ENCODE measurements at regions not wholly inside any gene's neighbourhood (a gene's known extent, or its start where the extent isn't known, plus 50 kb on each side); places are given as distances from the start of the nearest gene placed in this dataset.

DNA sequence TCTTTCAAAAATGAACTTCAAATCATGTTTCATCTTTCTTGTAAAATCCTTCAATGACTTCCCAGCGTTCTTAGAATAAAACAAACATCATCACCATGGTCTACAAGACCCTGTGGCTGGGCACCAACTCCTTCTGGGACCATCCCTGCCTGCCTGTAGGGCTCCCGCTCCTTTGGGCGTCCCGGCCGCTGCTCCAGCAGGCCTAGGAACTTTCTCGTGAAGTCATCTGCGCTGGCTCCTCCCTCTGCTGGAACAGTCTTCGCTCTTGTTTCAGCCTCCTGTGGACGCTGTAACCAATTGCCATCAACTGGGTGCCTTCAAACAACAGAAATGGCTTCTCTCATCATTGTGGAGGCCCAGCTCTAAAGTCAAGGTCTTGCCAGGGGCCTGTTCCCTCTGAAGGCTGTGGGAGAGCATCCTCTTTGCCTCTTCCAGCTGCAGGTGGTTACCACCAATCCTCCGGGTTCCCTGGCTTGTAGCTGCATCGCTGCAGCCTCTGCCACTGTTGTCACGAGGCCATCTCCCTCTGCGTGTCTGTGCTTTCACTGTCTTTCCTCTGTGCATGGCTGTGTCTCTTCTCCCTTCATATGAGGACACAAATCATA, 185.5 kb upstream of the SDK2 start:
- no peak for DNase-seq (ENCODE audit: extremely low read depth, low read depth)
- TF ChIP-seq, protein P1, sequence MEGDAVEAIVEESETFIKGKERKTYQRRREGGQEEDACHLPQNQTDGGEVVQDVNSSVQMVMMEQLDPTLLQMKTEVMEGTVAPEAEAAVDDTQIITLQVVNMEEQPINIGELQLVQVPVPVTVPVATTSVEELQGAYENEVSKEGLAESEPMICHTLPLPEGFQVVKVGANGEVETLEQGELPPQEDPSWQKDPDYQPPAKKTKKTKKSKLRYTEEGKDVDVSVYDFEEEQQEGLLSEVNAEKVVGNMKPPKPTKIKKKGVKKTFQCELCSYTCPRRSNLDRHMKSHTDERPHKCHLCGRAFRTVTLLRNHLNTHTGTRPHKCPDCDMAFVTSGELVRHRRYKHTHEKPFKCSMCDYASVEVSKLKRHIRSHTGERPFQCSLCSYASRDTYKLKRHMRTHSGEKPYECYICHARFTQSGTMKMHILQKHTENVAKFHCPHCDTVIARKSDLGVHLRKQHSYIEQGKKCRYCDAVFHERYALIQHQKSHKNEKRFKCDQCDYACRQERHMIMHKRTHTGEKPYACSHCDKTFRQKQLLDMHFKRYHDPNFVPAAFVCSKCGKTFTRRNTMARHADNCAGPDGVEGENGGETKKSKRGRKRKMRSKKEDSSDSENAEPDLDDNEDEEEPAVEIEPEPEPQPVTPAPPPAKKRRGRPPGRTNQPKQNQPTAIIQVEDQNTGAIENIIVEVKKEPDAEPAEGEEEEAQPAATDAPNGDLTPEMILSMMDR (IDR thresholded peaks at IDR 0.05; ENCODE audit: low read depth, low read length) = no peak

DNA sequence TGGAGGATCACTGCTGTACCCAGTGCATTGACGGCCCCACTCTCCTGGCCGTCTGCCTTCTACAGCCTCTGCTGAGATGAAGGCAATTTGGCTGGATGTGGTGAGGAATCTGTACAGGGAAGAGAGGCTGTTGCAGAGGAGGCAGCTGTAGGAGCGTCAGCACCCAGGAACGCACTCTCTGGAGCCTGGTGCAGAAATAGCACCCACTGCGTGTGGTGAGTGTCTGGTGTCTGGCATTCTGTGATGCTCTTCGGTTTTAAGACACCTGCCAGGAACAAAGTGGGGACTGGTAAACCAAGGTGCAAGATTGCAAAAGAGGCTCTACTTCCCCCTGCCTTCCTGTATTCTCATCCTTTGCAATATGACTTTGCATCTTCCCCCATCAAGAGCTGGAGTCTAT, 187.5 kb upstream of the SDK2 start:
- TF ChIP-seq, protein P1 (IDR thresholded peaks at IDR 0.05; ENCODE audit: low read depth, low read length) = no peak
- no peak for DNase-seq (ENCODE audit: extremely low read depth, low read depth)

DNA sequence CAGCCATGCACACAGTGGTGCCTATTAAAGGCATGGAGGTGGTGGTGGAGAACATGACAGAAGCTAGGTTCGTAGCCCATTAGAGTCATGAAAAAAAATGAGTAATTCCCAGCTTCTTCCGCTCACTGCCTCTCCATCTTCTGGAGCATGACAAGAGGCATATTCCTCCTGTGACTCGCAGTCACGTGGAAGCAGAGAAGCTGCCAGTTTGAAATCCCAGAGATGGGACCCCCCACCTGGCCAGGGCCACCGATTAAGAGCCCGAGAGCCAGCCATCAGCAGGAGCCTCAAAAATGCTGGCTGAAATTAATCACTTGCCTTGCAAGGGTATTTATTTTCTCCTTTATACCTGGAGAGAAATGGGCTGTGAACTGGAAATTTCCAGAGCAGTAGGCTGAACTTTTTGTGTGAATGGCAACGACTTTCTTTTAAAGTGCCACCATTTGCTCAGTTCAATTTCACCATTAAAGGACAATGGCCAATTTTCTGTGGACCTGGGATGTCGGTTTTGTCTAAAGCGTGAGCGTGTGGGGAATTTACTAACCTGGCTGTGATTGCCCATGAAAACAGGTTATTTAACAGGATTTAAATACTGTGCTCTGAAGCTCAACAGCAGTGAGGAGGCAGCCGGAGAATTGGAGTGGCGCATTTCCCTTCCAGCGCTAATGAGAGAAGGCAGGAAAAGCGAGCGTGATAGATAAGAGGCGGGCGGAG, 189.7 kb upstream of the SDK2 start:
- TF ChIP-seq, protein P1 (IDR thresholded peaks at IDR 0.05; ENCODE audit: low read depth, low read length) = no peak
- DNase-seq (ENCODE audit: extremely low read depth, low read depth) = no peak

DNA sequence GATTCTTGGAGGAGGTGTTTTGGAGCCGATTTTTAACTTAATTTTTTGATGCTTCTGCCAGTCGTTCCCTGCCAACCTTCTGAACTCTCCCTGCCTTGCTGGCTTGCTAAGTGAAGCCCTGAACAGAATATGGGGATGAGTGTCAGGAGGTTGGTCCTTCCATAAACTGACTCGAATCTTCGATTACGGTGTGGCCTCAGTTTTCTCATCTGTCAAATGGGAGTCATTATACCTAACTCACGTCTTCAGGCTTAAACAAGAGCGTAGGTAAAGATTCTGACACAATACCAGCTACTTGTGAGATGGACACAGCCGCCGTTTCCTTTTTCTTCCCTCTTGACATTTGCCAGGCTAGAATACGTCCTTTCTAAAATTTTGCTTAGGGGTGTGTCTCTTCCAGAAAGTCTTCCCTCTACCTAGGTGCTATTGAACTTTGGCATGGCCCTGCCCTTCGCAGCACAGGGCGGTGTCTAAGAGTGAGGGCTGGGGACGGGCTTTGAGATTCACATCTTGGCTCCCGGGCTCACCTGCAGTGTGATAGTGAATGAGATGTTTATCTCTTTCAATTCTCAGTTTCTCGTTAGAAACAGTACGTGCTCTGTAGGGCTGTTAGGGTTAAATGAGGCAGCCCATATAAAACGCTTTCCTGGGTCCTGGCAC, 190.6 kb upstream of the SDK2 start:
- TF ChIP-seq, protein P1 (IDR thresholded peaks at IDR 0.05; ENCODE audit: low read depth, low read length) = no peak
- no peak for DNase-seq (ENCODE audit: extremely low read depth, low read depth)

DNA sequence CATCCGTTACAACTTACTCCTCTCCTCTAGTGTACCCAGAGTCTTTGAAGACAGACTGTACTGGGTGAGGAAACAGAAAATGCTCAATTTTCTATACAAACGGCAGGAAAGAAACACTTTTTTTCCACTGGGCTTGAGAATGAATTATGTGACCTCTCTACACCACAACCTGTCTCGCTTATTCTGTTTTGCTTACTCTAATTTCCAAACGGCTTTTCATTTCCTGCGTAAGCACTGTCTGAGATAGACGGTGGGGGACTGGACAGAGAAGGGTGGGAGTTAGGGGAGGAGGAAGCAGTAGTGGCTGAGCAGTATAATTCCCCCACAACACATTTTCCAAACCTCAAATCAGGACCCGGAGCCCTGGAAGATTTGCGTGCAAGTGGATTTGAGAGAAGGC, 191.4 kb upstream of the SDK2 start:
- TF ChIP-seq, protein P1 (IDR thresholded peaks at IDR 0.05; ENCODE audit: low read depth, low read length) = no peak

DNA sequence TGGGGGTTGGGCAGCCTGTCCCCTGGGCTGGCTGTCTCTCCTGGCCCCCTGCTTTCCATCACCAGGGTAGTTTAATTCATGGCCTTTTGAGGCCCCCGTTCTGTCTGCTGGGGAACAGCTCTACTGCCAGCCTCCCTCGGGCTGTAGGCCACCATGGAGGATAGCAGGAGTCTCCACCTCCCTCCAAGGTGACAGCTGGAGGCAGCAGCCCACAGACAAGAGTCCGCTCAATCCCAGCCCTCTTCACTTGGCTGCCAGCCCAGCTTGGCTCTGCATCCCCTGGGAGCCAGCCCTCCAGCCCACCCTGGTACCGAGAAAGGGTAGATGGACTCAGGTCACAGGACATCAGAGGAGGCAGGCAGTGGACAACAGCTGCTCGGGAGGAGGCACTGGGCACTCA, 194.6 kb upstream of the SDK2 start:
- TF ChIP-seq, protein P1 (IDR thresholded peaks at IDR 0.05; ENCODE audit: low read depth, low read length) = no peak
- DNase-seq (ENCODE audit: extremely low read depth, low read depth) = no peak

More for the DNA sequence above, 191.4 kb upstream of the SDK2 start:
- DNase-seq (ENCODE audit: extremely low read depth, low read depth) = no peak

DNA sequence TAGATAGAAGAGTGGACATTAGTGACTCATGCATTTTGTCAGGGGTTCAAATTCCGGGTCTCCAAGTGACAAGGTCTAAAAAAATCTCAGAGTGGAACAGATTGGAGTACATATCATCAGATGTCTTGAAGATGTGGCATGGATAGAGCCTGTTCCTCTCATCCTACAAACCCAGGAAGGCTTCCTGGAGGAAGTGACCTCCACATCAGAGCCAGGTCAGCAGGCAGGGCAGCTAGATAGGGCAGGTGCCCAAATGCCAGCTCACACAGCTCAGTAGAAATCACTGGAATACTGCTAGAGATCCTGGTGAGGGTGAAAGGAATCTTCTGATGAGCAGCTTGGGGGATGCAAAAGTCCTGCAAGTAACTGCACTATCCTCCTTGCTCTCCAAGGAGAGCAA, 196.6 kb upstream of the SDK2 start:
- TF ChIP-seq, protein P1 (IDR thresholded peaks at IDR 0.05; ENCODE audit: low read depth, low read length) = no peak
- no peak for DNase-seq (ENCODE audit: extremely low read depth, low read depth)
